Ishikawa (cell line): ENCODE measurements at regions not wholly inside any gene's neighbourhood (a gene's known extent, or its start where the extent isn't known, plus 50 kb on each side); places are given as distances from the start of the nearest gene placed in this dataset.

ENCODE experiments used
- CEBPB ChIP-seq: IDR thresholded peaks from 2 replicates; pipeline ENCODE4 v1.6.1; 2012
- CREB1 ChIP-seq: IDR thresholded peaks from 2 replicates; pipeline ENCODE4 v1.6.1; 2012; ENCODE audit warnings: low read depth
- EGR1 ChIP-seq: IDR thresholded peaks from 2 replicates; pipeline ENCODE4 v1.6.1; 2012
- EP300 ChIP-seq: IDR thresholded peaks from 2 replicates; pipeline ENCODE4 v1.6.1; 2012; ENCODE audit warnings: borderline replicate concordance
- FOXM1 ChIP-seq: IDR thresholded peaks from 2 replicates; pipeline ENCODE4 v1.6.1; 2012; ENCODE audit warnings: low read depth, borderline replicate concordance
- MAX ChIP-seq: IDR thresholded peaks from 2 replicates; pipeline ENCODE4 v1.6.1; 2012
- NFIC ChIP-seq: IDR thresholded peaks from 2 replicates; pipeline ENCODE4 v1.6.1; 2012
- RAD21 ChIP-seq: IDR thresholded peaks from 2 replicates; pipeline ENCODE4 v1.6.1; 2012; ENCODE audit warnings: low read depth
- TAF1 ChIP-seq: IDR thresholded peaks from 2 replicates; pipeline ENCODE4 v1.6.1; 2012; ENCODE audit warnings: low read depth, mild to moderate bottlenecking
- TCF12 ChIP-seq: IDR thresholded peaks from 2 replicates; pipeline ENCODE4 v1.6.1; 2012; ENCODE audit warnings: low read depth
- TEAD4 ChIP-seq: IDR thresholded peaks from 2 replicates; pipeline ENCODE4 v1.6.1; 2012
- USF1 ChIP-seq: IDR thresholded peaks from 2 replicates; pipeline ENCODE4 v1.6.1; 2012
- YY1 ChIP-seq: IDR thresholded peaks from 2 replicates; pipeline ENCODE4 v1.6.1; 2012; ENCODE audit warnings: low read depth
- ZBTB7A ChIP-seq: IDR thresholded peaks from 2 replicates; pipeline ENCODE4 v1.6.1; 2012; ENCODE audit warnings: low read depth
- TF ChIP-seq, protein P1 (sequence below): IDR thresholded peaks from 2 replicates; pipeline ENCODE4 v1.6.1; 2012; ENCODE audit warnings: low read depth, mild to moderate bottlenecking

GRCh38 chr14:53740570-53740969 is 216.1 kb downstream of the BMP4 start:
- TF ChIP-seq FOXM1: no peak
- TF ChIP-seq YY1: no peak
- no peak for TF ChIP-seq TEAD4
- TF ChIP-seq EP300: no peak
- no peak for TF ChIP-seq EGR1
- TF ChIP-seq ZBTB7A: no peak
- no peak for TF ChIP-seq TCF12
- TF ChIP-seq, protein P1, sequence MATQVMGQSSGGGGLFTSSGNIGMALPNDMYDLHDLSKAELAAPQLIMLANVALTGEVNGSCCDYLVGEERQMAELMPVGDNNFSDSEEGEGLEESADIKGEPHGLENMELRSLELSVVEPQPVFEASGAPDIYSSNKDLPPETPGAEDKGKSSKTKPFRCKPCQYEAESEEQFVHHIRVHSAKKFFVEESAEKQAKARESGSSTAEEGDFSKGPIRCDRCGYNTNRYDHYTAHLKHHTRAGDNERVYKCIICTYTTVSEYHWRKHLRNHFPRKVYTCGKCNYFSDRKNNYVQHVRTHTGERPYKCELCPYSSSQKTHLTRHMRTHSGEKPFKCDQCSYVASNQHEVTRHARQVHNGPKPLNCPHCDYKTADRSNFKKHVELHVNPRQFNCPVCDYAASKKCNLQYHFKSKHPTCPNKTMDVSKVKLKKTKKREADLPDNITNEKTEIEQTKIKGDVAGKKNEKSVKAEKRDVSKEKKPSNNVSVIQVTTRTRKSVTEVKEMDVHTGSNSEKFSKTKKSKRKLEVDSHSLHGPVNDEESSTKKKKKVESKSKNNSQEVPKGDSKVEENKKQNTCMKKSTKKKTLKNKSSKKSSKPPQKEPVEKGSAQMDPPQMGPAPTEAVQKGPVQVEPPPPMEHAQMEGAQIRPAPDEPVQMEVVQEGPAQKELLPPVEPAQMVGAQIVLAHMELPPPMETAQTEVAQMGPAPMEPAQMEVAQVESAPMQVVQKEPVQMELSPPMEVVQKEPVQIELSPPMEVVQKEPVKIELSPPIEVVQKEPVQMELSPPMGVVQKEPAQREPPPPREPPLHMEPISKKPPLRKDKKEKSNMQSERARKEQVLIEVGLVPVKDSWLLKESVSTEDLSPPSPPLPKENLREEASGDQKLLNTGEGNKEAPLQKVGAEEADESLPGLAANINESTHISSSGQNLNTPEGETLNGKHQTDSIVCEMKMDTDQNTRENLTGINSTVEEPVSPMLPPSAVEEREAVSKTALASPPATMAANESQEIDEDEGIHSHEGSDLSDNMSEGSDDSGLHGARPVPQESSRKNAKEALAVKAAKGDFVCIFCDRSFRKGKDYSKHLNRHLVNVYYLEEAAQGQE: no peak
- no peak for TF ChIP-seq CEBPB
- no peak for TF ChIP-seq TAF1
- no peak for TF ChIP-seq CREB1
- TF ChIP-seq MAX: no peak
- no peak for TF ChIP-seq RAD21
- no peak for TF ChIP-seq NFIC

DNA sequence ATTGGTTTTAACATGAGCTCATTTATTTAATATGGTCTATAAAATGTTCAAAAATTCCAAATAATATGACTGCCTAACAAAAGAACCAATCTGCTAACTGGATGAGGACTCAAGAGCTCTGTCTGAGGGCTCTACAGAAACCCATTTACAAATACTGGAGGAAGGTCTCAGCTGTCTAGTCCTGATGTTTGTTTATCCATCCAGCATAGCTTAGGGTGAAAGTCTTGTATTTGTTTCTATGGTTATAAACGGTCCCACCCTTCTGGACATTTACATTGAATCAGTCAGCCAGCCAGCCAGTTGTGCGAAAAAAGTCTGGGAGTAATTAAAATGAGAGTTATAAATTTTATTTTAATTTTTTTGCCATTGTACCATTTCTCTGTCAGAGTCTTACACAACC is 220.7 kb downstream of the BMP4 start:
- TF ChIP-seq TAF1: no peak
- no peak for TF ChIP-seq EGR1
- no peak for TF ChIP-seq USF1
- no peak for TF ChIP-seq RAD21
- TF ChIP-seq TEAD4: no peak
- no peak for TF ChIP-seq CREB1
- TF ChIP-seq EP300: no peak
- TF ChIP-seq CEBPB: no peak
- TF ChIP-seq FOXM1: no peak
- TF ChIP-seq, protein P1: no peak
- TF ChIP-seq TCF12: no peak
- no peak for TF ChIP-seq NFIC
- TF ChIP-seq ZBTB7A: no peak
- no peak for TF ChIP-seq YY1
- TF ChIP-seq MAX: no peak

GRCh38 chr14:53723221-53723620 is 233.4 kb downstream of the BMP4 start:
- TF ChIP-seq RAD21 (no peak), USF1 (no peak), YY1 (no peak), CEBPB (no peak), TCF12 (no peak), FOXM1 (no peak)
- TF ChIP-seq, protein P1: no peak

DNA sequence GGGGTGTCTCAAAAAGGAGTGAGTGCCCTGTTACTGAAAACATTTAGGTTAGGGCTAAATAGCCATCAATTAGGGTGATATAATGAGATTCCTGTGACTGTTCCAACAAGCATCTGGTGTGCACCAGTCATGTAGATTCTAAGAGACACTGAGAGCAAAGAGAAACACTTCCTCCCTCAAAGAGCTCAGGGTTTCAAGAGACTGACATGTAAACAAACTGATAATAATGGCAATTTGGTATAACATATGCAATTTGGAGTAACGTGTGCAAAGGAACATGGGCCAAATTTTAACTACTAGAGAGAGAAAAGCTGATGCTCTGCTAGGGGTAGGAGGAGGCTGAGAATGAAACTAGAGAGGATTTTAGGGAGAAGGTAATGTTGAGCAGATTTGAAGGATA is 237.1 kb downstream of the BMP4 start:
- TF ChIP-seq TEAD4 (no peak), EP300 (no peak), TAF1 (no peak), RAD21 (no peak), EGR1 (no peak), ZBTB7A (no peak), CEBPB (no peak), USF1 (no peak), TCF12 (no peak), CREB1 (no peak), MAX (no peak), FOXM1 (no peak), YY1 (no peak), NFIC (no peak)
- TF ChIP-seq, protein P1: no peak
